LoVo (cell line): ENCODE measurements at regions not wholly inside any gene's neighbourhood (a gene's known extent, or its start where the extent isn't known, plus 50 kb on each side); places are given as distances from the start of the nearest gene placed in this dataset.

Source experiments
- DNase-seq: peaks from one replicate; pipeline ENCODE4 v3.0.0-alpha.2; 2016; ENCODE audit warnings: low spot score

DNA sequence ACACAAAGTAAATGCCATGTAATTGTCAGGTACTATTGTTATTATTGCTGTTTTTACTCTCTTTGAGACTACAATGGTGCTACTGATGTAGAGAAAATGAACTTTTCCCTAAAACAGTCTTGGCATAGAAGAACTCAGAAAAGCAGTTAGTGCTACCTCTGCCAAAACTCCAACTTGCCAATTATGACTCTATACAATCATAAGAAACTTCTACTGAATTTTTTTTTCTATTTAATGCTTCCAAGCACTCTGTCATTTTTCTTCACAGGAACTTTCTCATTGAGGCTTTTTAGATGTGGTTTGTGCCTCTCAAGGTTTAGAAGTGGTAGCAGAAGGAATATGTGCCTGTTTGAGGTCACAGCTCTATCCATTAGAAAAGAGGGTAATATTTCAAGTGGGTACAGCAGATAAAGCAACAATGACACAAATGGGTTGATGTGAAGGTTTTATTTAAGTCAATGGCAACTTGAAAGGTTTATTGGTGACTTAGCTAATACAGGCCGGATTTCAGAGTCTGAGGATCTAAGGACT is 64.0 kb upstream of the FERD3L start:
- DNase-seq: no peak

DNA sequence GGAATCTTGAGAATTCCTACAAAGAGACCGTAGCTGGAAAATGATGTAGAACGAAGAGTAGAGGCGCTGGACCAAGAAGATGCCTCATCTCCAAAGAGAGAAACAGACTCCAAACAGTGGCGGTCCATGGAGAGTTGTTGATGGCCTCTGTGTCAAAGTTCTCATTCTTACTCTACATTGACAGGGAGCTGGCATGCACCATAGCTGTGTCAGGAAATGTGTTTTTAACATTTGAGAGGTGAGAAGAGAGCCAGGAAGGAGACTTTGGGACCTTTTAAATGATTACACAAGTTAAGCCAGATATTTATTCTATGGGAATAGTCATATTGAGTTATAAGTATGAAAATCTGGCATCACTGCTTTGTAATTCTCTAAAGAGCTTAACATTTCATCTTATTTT is 61.5 kb upstream of the FERD3L start:
- DNase-seq: no peak

DNA sequence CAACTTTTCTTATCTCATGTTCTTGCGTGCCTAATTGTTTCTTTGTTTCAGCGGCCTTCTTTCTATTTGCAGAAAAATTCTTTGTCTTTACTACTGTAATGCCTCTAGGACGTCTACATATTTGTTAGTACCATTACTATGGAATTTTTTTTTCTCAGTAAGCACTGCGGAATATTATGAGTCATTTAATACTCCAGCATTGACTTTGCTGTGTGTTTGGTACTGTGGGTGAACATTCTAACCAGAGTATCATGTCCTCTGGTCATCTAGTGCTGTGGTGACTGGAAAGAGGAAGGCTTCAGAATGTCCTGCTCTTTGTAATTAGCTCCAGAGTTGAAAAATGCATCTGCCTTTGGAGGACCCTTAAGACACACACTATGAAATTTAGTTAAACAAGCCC is 58.5 kb upstream of the FERD3L start:
- no peak for DNase-seq

DNA sequence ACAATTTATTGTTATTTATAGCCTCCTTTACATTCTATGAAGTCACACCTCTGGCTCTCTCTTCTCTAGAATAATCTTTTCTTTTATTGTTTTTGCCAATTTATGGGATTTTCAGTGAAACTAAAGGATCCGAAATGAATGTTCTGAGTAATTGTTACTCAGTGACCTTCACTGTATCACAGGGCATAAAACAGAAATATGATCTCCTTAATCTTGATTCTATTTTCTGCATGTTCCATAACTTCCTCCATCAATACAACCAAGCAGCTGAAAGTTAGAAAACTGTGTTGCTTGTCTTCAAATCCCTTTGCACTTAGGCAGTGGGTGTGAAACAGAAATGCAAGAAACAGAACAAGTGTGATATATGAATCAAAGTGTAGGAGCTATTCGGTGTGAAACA is 57.4 kb upstream of the FERD3L start:
- DNase-seq: no peak
